Neural progenitor cell (in vitro differentiated cells): ENCODE measurements at regions not wholly inside any gene's neighbourhood (a gene's known extent, or its start where the extent isn't known, plus 50 kb on each side); places are given as distances from the start of the nearest gene placed in this dataset.

ENCODE experiments used
- DNase-seq: peaks from one replicate; pipeline ENCODE4 v3.0.0-alpha.2; 2016; ENCODE audit warnings: low spot score
- H2AFZ ChIP-seq: fragments of 200-600 bp; sonication (generic); replicated peaks from 2 replicates; pipeline ENCODE4 v1.6.1; 2016; ENCODE audit warnings: antibody characterized with exemption
- H3F3A ChIP-seq: fragments of 200-600 bp; sonication (generic); 2 replicates; pipeline ENCODE4 v1.6.1; 2016; ENCODE audit warnings: antibody characterized with exemption, low read depth
- H3K27ac ChIP-seq: fragments of 200-600 bp; sonication (generic); 2 replicates; pipeline ENCODE4 v1.5.1; 2016; ENCODE audit warnings: mild to moderate bottlenecking
- H3K27me3 ChIP-seq: fragments of 200-600 bp; sonication (generic); 2 replicates; pipeline ENCODE4 v1.6.1; 2016; ENCODE audit warnings: mild to moderate bottlenecking, moderate library complexity
- H3K36me3 ChIP-seq: fragments of 200-600 bp; sonication (generic); 2 replicates; pipeline ENCODE4 v1.5.1; 2016
- H3K4me1 ChIP-seq: fragments of 200-600 bp; sonication (generic); 2 replicates; pipeline ENCODE4 v1.6.1; 2016; ENCODE audit warnings: mixed run types
- H3K4me2 ChIP-seq: fragments of 200-600 bp; sonication (generic); 2 replicates; pipeline ENCODE4 v1.6.1; 2016
- H3K4me3 ChIP-seq: fragments of 200-600 bp; sonication (generic); 2 replicates; pipeline ENCODE4 v1.5.1; 2016
- H3K79me2 ChIP-seq: fragments of 200-600 bp; sonication (generic); 2 replicates; pipeline ENCODE4 v1.6.1; 2016; ENCODE audit warnings: low read depth
- H3K9ac ChIP-seq: fragments of 200-600 bp; sonication (generic); 2 replicates; pipeline ENCODE4 v1.6.1; 2016
- H3K9me3 ChIP-seq: fragments of 200-600 bp; sonication (generic); 2 replicates; pipeline ENCODE4 v1.5.1; 2016; ENCODE audit warnings: low read depth
- H4K20me1 ChIP-seq: fragments of 200-600 bp; sonication (generic); 2 replicates; pipeline ENCODE4 v1.6.1; 2016; ENCODE audit warnings: low read depth
- H3K27ac Mint-ChIP-seq: 3 replicates; pipeline ENCODE4 v1.8.0; 2021; ENCODE audit warnings: mixed read lengths
- H3K27me3 Mint-ChIP-seq: 2 replicates; pipeline ENCODE4 v1.8.0; 2022; ENCODE audit warnings: low read depth, mild to moderate bottlenecking, inconsistent platforms, moderate library complexity, mixed read lengths; ENCODE audit not compliant: insufficient read depth
- H3K36me3 Mint-ChIP-seq: 3 replicates; pipeline ENCODE4 v1.8.0; 2021; ENCODE audit warnings: mixed read lengths
- H3K4me1 Mint-ChIP-seq: 3 replicates; pipeline ENCODE4 v1.8.0; 2021; ENCODE audit warnings: mixed read lengths
- H3K4me3 Mint-ChIP-seq: 3 replicates; pipeline ENCODE4 v1.8.0; 2021; ENCODE audit warnings: mild to moderate bottlenecking, moderate library complexity, mixed read lengths
- H3K9me3 Mint-ChIP-seq: 3 replicates; pipeline ENCODE4 v1.8.0; 2020; ENCODE audit warnings: mixed read lengths
- CTCF ChIP-seq: fragments of 200-600 bp; sonication (generic); IDR thresholded peaks from 2 replicates; pipeline ENCODE4 v1.5.1; 2017; ENCODE audit warnings: antibody characterized with exemption, mild to moderate bottlenecking
- EZH2 ChIP-seq: fragments of 200-600 bp; sonication (generic); IDR thresholded peaks from 2 replicates; pipeline ENCODE4 v1.6.1; 2017; ENCODE audit warnings: antibody characterized with exemption, mild to moderate bottlenecking, moderate library complexity
- EZH2phosphoT487 ChIP-seq: fragments of 200-600 bp; sonication (generic); IDR thresholded peaks from 2 replicates; pipeline ENCODE4 v1.6.1; 2017; ENCODE audit warnings: antibody characterized with exemption

GRCh38 chr16:54707813-54708212 lies 222.9 kb upstream of the IRX5 start:
- no peaks in the 10 kb centered on the region for H3K36me3 Mint-ChIP-seq
- TF ChIP-seq EZH2 (no peak), CTCF (no peak), EZH2phosphoT487 (no peak)
- Histone ChIP-seq H3F3A (no peaks in the 10 kb centered on the region), H3K9me3 (no peaks in the 10 kb centered on the region), H3K79me2 (no peaks in the 10 kb centered on the region), H3K4me2 (no peak overlapping the region), H3K27me3 (no peaks in the 10 kb centered on the region), H3K9ac (no peak overlapping the region), H4K20me1 (no peaks in the 10 kb centered on the region), H3K36me3 (no peaks in the 10 kb centered on the region), H3K4me3 (no peak overlapping the region), H3K27ac (no peak overlapping the region), H2AFZ (no peak overlapping the region), H3K4me1 (no peaks in the 10 kb centered on the region)
- H3K9me3 Mint-ChIP-seq = no peaks in the 10 kb centered on the region
- no peaks in the 10 kb centered on the region for H3K4me1 Mint-ChIP-seq
- no peak overlapping the region for H3K4me3 Mint-ChIP-seq
- no peak for DNase-seq
- peaks cover 3% of the 10 kb centered on the region for H3K27me3 Mint-ChIP-seq
- H3K27ac Mint-ChIP-seq = no peak overlapping the region

GRCh38 chr16:54706406-54706805 lies 224.3 kb upstream of the IRX5 start:
- H4K20me1 ChIP-seq = no peaks in the 10 kb centered on the region
- H3K4me1 ChIP-seq = no peaks in the 10 kb centered on the region
- no peaks in the 10 kb centered on the region for H3F3A ChIP-seq
- H3K4me3 ChIP-seq = no peak overlapping the region
- H3K9me3 ChIP-seq = no peaks in the 10 kb centered on the region
- H3K36me3 ChIP-seq = no peaks in the 10 kb centered on the region
- DNase-seq = no peak
- no peaks in the 10 kb centered on the region for H3K9me3 Mint-ChIP-seq
- H3K4me2 ChIP-seq = no peak overlapping the region
- H3K27ac ChIP-seq = no peak overlapping the region
- peaks cover 3% of the 10 kb centered on the region for H3K27me3 Mint-ChIP-seq
- no peak overlapping the region for H2AFZ ChIP-seq
- no peak overlapping the region for H3K27ac Mint-ChIP-seq
- TF ChIP-seq EZH2phosphoT487 (no peak), EZH2 (no peak), CTCF (no peak)
- H3K9ac ChIP-seq = no peak overlapping the region
- no peaks in the 10 kb centered on the region for H3K36me3 Mint-ChIP-seq
- H3K79me2 ChIP-seq = no peaks in the 10 kb centered on the region
- H3K27me3 ChIP-seq = no peaks in the 10 kb centered on the region
- no peak overlapping the region for H3K4me3 Mint-ChIP-seq
- no peaks in the 10 kb centered on the region for H3K4me1 Mint-ChIP-seq

GRCh38 chr16:54703339-54703738 lies 227.3 kb upstream of the IRX5 start:
- no peaks in the 10 kb centered on the region for H3F3A ChIP-seq
- H3K27me3 ChIP-seq = no peaks in the 10 kb centered on the region
- Mint-ChIP-seq H3K9me3 (peaks cover 2% of the 10 kb centered on the region), H3K36me3 (no peaks in the 10 kb centered on the region), H3K4me3 (no peak overlapping the region), H3K27ac (no peak overlapping the region), H3K27me3 (peaks cover 3% of the 10 kb centered on the region), H3K4me1 (no peaks in the 10 kb centered on the region)
- H3K27ac ChIP-seq = no peak overlapping the region
- no peaks in the 10 kb centered on the region for H3K36me3 ChIP-seq
- no peak overlapping the region for H3K4me2 ChIP-seq
- H3K4me1 ChIP-seq = no peaks in the 10 kb centered on the region
- TF ChIP-seq CTCF = no peak
- no peak for TF ChIP-seq EZH2
- TF ChIP-seq EZH2phosphoT487 = no peak
- H4K20me1 ChIP-seq = no peaks in the 10 kb centered on the region
- H2AFZ ChIP-seq = no peak overlapping the region
- no peaks in the 10 kb centered on the region for H3K9me3 ChIP-seq
- no peaks in the 10 kb centered on the region for H3K79me2 ChIP-seq
- DNase-seq = no peak
- no peak overlapping the region for H3K9ac ChIP-seq
- no peak overlapping the region for H3K4me3 ChIP-seq

- Histone ChIP-seq H3K36me3 (no peaks in the 10 kb centered on the region), H3K79me2 (no peaks in the 10 kb centered on the region), H2AFZ (no peak overlapping the region), H3K4me1 (no peaks in the 10 kb centered on the region), H3F3A (no peaks in the 10 kb centered on the region), H3K4me3 (no peak overlapping the region), H4K20me1 (no peaks in the 10 kb centered on the region), H3K27ac (no peak overlapping the region), H3K27me3 (no peaks in the 10 kb centered on the region), H3K9me3 (no peaks in the 10 kb centered on the region), H3K9ac (no peak overlapping the region), H3K4me2 (no peak overlapping the region)
- peaks cover 3% of the 10 kb centered on the region for H3K4me1 Mint-ChIP-seq
- no peak for DNase-seq
- no peaks in the 10 kb centered on the region for H3K36me3 Mint-ChIP-seq
- peaks cover 3% of the 10 kb centered on the region for H3K27me3 Mint-ChIP-seq
- TF ChIP-seq CTCF (no peak), EZH2phosphoT487 (no peak), EZH2 (no peak)
- H3K4me3 Mint-ChIP-seq = no peak overlapping the region
- H3K9me3 Mint-ChIP-seq = peaks cover 2% of the 10 kb centered on the region
- no peak overlapping the region for H3K27ac Mint-ChIP-seq
Observed at GRCh38 chr16:54699656-54700055, 231.0 kb upstream of the IRX5 start.
